ES-I3 (cell line): ENCODE measurements at regions not wholly inside any gene's neighbourhood (a gene's known extent, or its start where the extent isn't known, plus 50 kb on each side); places are given as distances from the start of the nearest gene placed in this dataset.

Experiments used
- H3K36me3 ChIP-seq: 2 replicates; pipeline ENCODE4 v1.6.1; 2013; ENCODE audit warnings: mild to moderate bottlenecking, low read length, control low read depth, moderate library complexity; ENCODE audit not compliant: insufficient read depth
- H3K4me1 ChIP-seq: 2 replicates; pipeline ENCODE4 v1.6.1; 2013; ENCODE audit warnings: mild to moderate bottlenecking, control low read depth, low read length; ENCODE audit not compliant: insufficient read depth
- H3K9ac ChIP-seq: 2 replicates; pipeline ENCODE4 v1.6.1; 2013; ENCODE audit warnings: low read depth, mild to moderate bottlenecking, low read length, moderate library complexity
- H3K9me3 ChIP-seq: 2 replicates; pipeline ENCODE4 v1.6.1; 2013; ENCODE audit warnings: mild to moderate bottlenecking, low read length, moderate library complexity; ENCODE audit not compliant: control insufficient read depth, insufficient read depth

DNA sequence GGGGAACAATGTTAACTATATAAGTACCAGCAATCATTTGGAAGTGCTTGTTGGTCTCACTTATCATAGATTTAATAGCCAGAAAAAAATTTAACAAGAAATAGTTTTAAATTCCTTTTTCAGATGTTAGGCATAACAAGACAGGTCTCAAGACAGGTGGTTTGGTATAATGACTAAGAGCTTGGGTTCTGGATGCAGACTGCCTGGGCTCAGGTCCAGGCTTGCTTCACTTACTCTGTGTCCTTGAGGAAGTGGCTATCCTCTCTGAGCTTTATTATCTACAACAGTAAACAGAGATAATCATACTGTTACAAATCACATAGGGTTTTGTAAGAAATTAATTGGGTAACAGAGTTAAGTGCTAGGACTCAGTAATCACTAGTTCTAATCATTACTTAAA lies 338.0 kb upstream of the FLRT2 start:
- H3K36me3 ChIP-seq, result no peaks in the 10 kb centered on the region
- H3K9me3 ChIP-seq, result no peaks in the 10 kb centered on the region
- no peaks in the 10 kb centered on the region for H3K4me1 ChIP-seq
- no peak overlapping the region for H3K9ac ChIP-seq

DNA sequence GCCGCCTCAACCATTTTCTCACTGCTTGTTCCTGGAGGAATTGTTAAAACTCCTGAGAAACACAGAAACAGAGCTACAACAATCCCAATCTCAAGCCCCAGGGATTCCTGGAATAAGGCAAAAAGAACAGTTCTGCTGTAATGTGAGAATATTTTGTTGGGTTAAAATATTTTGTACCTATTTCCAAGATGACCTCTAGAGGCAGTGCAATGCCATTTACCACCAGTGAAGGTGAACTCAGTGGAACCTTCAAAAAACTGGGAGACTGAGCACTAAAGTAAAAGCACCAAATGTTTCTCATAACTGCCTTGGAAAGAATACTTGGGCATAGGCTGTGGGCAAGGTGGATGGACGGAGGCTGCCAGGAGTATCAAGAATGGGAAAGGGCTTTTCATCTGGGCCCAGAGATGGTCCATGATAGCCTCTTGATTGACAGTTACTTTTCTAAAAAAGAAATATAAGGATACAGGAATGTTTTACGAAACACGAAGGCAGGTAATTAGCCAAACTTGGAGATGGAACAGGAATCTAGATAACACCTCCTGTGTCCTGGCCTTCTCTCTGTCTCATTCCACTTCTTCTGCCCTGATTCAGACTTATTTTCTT lies 334.0 kb upstream of the FLRT2 start:
- Histone ChIP-seq H3K36me3 (no peaks in the 10 kb centered on the region), H3K9ac (no peak overlapping the region), H3K9me3 (no peaks in the 10 kb centered on the region; the same call in 1 of the 2 replicates), H3K4me1 (peaks cover under 1% of the 10 kb centered on the region; the same call in 1 of the 2 replicates)

DNA sequence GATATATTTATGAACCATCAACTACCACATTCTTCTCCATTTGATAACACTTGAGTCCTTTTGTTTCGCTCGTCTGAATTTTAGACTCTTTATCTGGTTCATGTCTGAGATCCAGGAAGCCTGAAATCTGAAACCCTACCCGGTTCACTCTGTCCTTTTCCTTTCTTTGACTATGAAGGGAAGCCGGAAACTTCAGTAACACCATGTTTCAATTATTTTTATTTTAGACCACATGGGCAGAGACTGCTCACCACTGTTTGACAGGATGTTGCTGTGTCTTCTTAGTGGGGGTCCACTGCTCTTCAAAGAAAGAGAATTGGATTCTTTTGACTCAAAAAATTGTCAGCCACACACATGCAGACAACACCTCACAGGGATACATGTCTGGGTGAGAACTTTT lies 331.9 kb upstream of the FLRT2 start:
- no peaks in the 10 kb centered on the region; the same call in 1 of the 2 replicates for H3K9me3 ChIP-seq
- no peaks in the 10 kb centered on the region for H3K36me3 ChIP-seq
- peaks cover 11% of the 10 kb centered on the region; the same call in 1 of the 2 replicates for H3K4me1 ChIP-seq
- H3K9ac ChIP-seq, result no peak overlapping the region

- peaks cover 11% of the 10 kb centered on the region; the same call in 1 of the 2 replicates for H3K4me1 ChIP-seq
- H3K9me3 ChIP-seq, result no peaks in the 10 kb centered on the region
- no peak overlapping the region for H3K9ac ChIP-seq
- no peaks in the 10 kb centered on the region for H3K36me3 ChIP-seq
Observed at GRCh38 chr14:85205875-85206274, 324.1 kb upstream of the FLRT2 start.

- Histone ChIP-seq H3K36me3 (no peaks in the 10 kb centered on the region), H3K9me3 (no peaks in the 10 kb centered on the region; the same call in 1 of the 2 replicates), H3K4me1 (peaks cover 4% of the 10 kb centered on the region; the same call in 1 of the 2 replicates), H3K9ac (no peak overlapping the region)
Observed at GRCh38 chr14:85214471-85214870, 315.5 kb upstream of the FLRT2 start.

DNA sequence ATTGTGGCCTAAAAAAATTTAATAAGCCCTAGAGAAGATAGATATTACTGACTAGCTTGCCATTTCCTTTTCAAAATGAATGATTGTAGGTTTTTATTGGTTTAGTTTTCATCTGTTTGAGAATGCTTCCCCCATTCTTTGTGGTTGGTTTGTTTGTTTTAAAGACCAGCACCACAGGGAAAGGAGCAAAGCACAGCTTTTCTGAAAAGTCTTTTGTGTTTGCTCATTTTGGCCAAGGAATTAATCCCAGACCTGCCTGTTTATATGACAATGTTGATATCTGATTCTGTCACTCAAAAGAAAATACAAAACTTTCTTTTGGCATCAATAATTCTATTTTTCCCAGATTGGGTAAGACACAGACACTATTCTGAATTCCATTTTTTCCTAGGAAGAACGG lies 312.5 kb upstream of the FLRT2 start:
- no peaks in the 10 kb centered on the region for H3K36me3 ChIP-seq
- H3K4me1 ChIP-seq, result peaks cover 15% of the 10 kb centered on the region
- no peaks in the 10 kb centered on the region; the same call in 1 of the 2 replicates for H3K9me3 ChIP-seq
- H3K9ac ChIP-seq, result no peak overlapping the region

GRCh38 chr14:85218982-85219381 lies 311.0 kb upstream of the FLRT2 start:
- H3K36me3 ChIP-seq, result no peaks in the 10 kb centered on the region
- no peak overlapping the region for H3K9ac ChIP-seq
- H3K9me3 ChIP-seq, result no peaks in the 10 kb centered on the region; the same call in 1 of the 2 replicates
- peaks cover 29% of the 10 kb centered on the region for H3K4me1 ChIP-seq

DNA sequence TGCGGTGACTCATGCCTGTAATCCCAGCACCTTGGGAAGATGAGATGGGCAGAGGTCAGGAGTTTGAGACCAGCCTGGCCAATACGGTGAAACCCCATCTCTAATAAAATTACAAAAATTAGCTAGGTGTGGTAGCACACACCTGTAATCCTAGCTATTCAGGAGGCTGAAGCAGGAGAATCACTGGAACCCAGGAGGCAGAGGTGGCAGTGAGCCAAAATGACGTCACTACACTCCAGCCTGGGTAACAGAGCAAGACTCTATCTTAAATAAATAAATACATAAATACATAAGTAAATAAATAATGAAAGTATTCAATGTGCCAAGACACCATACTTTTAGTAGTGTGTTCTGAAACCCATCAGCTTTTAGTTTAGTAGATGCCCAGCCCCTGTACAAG lies 308.1 kb upstream of the FLRT2 start:
- Histone ChIP-seq H3K36me3 (no peaks in the 10 kb centered on the region), H3K9ac (no peak overlapping the region), H3K4me1 (peaks cover 34% of the 10 kb centered on the region), H3K9me3 (no peaks in the 10 kb centered on the region; the same call in 1 of the 2 replicates)

- H3K9ac ChIP-seq, result no peak overlapping the region
- H3K4me1 ChIP-seq, result peaks cover 29% of the 10 kb centered on the region
- no peaks in the 10 kb centered on the region; the same call in 1 of the 2 replicates for H3K9me3 ChIP-seq
- no peaks in the 10 kb centered on the region for H3K36me3 ChIP-seq
Observed at GRCh38 chr14:85222341-85222740, 307.6 kb upstream of the FLRT2 start.

DNA sequence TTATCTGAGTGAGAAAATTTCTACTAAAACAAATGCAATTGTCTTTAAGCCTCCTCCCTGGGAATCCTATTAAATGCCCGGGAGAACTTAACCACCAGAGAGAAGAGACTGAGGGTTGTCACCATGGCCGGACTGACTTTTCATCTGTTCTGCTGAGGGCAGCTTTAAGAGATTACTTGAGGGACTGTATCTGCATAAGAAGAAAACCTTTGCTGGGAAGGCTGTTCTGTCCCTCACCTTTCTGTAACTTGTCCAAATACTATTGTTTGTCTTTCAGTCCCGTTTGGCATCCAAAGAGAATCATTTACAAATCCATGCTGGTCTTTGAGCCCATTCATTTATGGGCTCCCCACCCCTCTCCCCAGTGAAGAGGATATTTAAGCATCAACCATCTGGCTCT lies 306.3 kb upstream of the FLRT2 start:
- Histone ChIP-seq H3K9me3 (no peaks in the 10 kb centered on the region; the same call in 1 of the 2 replicates), H3K36me3 (no peaks in the 10 kb centered on the region), H3K9ac (no peak overlapping the region), H3K4me1 (peaks cover 29% of the 10 kb centered on the region)

DNA sequence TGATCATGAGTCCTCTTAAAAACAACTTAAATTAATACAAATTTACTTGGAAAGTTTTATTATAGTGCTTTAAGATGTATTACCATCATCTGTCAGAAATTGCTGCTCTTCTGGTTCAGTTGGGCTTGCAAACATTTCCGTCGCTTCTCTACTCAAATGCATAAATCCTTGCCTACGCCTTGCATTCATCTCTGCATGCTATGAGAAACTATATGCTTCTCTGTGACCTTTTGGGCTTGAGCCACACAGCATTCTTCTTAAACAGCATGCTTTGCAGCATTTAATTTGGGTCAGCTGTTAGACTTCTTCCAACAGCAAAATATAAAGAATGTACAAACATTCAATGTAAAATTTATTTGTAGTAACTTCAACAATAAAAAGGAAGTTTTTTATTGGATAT lies 305.7 kb upstream of the FLRT2 start:
- no peak overlapping the region for H3K9ac ChIP-seq
- no peaks in the 10 kb centered on the region for H3K9me3 ChIP-seq
- H3K36me3 ChIP-seq, result no peaks in the 10 kb centered on the region
- H3K4me1 ChIP-seq, result peaks cover 29% of the 10 kb centered on the region

DNA sequence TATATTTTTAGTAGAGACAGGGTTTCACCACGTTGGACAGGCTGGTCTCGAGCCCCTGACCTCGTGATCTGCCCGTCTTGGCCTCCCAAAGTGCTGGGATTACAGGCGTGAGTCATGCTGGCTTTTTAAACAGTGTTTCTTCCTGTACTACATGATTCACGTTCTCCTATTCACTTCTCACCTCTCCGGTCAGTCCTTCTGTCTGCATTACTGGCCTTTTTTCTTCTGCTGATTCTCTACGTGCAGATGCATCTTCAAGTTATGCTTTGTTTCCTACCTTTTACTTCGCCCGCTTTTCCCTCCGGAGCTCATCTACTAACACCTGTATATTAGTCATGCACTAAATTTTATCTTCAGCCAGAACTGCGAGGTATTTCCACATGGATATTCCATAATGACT lies 296.2 kb upstream of the FLRT2 start:
- H3K4me1 ChIP-seq, result peaks cover 14% of the 10 kb centered on the region; the same call in 1 of the 2 replicates
- no peaks in the 10 kb centered on the region for H3K9me3 ChIP-seq
- no peak overlapping the region for H3K9ac ChIP-seq
- no peaks in the 10 kb centered on the region for H3K36me3 ChIP-seq

DNA sequence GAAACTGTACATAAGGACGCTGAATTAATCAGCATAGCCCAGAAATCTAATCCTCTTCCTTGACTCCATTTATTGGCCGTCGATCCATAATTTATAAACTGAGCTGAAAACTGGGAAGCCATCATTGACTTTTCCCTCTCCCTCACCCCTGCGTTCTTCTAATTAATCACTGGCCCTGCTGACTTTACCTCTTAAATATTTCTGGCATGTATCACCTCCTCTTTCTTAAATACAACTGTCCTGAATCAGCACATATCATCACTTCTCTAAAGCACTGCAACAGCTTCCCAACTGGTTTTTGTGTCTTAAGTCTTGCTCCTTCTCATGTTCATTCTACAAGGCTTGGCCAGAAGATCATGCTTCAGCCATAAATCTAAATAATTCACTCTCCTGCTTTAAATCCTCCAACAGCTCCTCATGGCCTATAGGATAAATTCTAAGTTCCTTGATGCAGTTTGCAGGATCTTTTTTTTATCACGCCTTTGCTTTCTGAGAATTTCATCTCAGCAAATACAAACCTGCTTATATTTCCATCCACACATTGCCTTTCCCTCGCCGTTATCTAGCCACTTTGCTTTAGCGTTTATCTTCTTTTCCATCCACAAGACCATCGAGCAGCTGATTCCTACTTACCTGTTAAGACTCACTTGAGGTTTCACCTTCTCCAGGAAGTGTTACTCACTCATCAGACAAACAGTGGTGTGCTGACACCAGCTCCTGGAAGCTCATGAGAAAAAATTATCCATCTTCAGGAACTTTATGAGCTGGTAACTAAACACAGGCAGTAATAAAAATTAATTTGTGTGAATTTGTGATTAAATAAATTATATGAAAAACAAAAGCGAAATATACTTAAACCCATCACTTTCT lies 295.6 kb upstream of the FLRT2 start:
- Histone ChIP-seq H3K4me1 (peaks cover 17% of the 10 kb centered on the region; the same call in 1 of the 2 replicates), H3K36me3 (no peaks in the 10 kb centered on the region), H3K9ac (no peak overlapping the region), H3K9me3 (no peaks in the 10 kb centered on the region)

DNA sequence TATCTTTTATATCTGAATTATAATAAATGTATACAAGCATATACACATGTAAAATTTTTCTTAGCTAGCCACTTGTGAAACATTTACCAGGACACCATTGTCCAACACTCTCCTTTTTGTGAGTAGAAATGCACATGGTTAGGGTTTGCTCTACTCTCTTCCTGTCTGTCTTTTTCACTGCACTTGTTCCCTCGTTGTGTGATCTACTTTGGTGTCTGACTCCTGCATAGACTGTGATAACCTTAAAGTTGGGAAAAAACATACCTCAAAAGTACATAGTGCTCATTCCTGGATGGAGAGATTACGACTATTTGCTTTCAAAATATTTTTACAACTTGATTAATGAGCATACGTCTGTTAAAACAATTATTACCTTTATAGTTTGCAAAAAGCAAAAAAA lies 294.1 kb upstream of the FLRT2 start:
- Histone ChIP-seq H3K9me3 (no peaks in the 10 kb centered on the region), H3K4me1 (peaks cover 17% of the 10 kb centered on the region; the same call in 1 of the 2 replicates), H3K36me3 (no peaks in the 10 kb centered on the region), H3K9ac (no peak overlapping the region)

DNA sequence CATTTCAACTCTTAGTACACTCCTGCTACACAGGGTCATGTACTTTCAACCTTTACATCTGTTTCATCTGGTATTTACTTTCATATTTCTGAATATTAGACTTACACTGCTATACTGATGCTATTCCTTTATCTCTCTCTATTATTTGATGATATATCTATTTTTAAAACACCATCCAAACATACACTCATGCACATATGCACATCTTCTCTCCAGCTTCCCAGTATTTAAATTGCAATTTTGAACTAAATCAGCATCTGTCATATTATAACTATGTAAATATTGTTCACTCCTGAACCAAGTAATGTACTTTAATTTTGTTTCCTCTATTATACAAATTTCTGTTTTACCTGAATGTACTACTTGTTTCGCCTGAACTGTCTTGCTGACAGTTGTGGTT lies 293.6 kb upstream of the FLRT2 start:
- Histone ChIP-seq H3K9me3 (no peaks in the 10 kb centered on the region), H3K9ac (no peak overlapping the region), H3K4me1 (peaks cover 18% of the 10 kb centered on the region; the same call in 1 of the 2 replicates), H3K36me3 (no peaks in the 10 kb centered on the region)
